ENCODE measurements at regions not wholly inside any gene's neighbourhood (a gene's known extent, or its start where the extent isn't known, plus 50 kb on each side); places are given as distances from the start of the nearest gene placed in this dataset.

DNA sequence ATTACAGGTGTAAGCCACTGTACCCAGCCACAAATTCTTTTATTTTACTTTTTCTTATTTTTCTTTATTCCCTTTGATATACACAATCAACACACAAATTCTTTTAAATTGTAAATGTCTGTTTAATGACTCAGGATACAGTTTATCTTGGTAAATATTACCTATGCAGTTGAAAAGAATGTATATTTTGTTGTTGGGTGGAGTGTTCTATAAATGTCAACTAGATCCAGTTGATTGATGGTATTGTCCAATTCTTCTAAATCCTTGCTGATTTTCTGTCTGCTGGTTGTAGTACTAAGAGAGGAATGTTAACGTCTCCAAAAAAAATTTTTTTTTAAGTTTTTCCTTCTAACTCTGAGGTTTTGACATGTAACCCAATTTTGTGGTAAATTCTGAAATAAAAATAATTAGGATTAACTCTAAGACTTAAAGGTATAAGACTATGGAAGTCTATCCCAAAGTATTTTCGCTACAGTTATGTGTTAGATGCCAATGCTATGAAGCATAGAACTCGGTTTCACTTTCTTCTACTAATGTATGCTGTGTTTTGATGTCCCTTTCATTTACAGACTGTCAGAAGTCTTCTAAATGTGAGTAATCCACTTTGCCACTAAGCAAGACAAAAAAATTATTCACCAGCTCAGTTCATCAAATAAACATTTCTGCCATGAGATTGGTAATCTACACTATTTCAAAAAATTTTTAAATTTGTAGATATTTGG is 720.2 kb upstream of the C9orf72 start:
- TF ChIP-seq, protein P1, sequence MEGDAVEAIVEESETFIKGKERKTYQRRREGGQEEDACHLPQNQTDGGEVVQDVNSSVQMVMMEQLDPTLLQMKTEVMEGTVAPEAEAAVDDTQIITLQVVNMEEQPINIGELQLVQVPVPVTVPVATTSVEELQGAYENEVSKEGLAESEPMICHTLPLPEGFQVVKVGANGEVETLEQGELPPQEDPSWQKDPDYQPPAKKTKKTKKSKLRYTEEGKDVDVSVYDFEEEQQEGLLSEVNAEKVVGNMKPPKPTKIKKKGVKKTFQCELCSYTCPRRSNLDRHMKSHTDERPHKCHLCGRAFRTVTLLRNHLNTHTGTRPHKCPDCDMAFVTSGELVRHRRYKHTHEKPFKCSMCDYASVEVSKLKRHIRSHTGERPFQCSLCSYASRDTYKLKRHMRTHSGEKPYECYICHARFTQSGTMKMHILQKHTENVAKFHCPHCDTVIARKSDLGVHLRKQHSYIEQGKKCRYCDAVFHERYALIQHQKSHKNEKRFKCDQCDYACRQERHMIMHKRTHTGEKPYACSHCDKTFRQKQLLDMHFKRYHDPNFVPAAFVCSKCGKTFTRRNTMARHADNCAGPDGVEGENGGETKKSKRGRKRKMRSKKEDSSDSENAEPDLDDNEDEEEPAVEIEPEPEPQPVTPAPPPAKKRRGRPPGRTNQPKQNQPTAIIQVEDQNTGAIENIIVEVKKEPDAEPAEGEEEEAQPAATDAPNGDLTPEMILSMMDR (conservative IDR thresholded peaks at IDR 0.05) = no peak
- Histone ChIP-seq H3K14ac (ENCODE audit: insufficient read depth, low read length) (no peak overlapping the region), H2BK120ac (ENCODE audit: low read depth, low read length, poor library complexity, severe bottlenecking) (no peak overlapping the region), H3K23me2 (ENCODE audit: insufficient read length, low read depth, low read length, poor library complexity, severe bottlenecking) (no peaks in the 10 kb centered on the region), H4K91ac (ENCODE audit: insufficient read length, low read depth, low read length) (no peak overlapping the region), H3K27me3 (ENCODE audit: insufficient read depth, low read length) (no peaks in the 10 kb centered on the region), H3K4me2 (ENCODE audit: insufficient read depth, insufficient read length, low read length) (no peak overlapping the region), H2AK5ac (ENCODE audit: insufficient read length, low read length) (no peak overlapping the region), H3K56ac (ENCODE audit: insufficient read length, low read depth, low read length) (no peak overlapping the region), H2BK15ac (ENCODE audit: low read depth, low read length) (no peak overlapping the region), H3K9ac (ENCODE audit: extremely low read depth, insufficient read length, low read length) (no peak overlapping the region), H3K4me1 (ENCODE audit: insufficient read depth, low read length) (no peaks in the 10 kb centered on the region), H3K79me2 (ENCODE audit: insufficient read depth, low read length) (no peaks in the 10 kb centered on the region), H2BK20ac (ENCODE audit: low read depth, low read length, poor library complexity, severe bottlenecking) (no peak overlapping the region), H4K20me1 (ENCODE audit: control insufficient read depth, insufficient read depth, insufficient read length) (no peaks in the 10 kb centered on the region), H3K23ac (ENCODE audit: insufficient read length, low read depth, low read length) (no peak overlapping the region), H2BK12ac (ENCODE audit: insufficient read length, low read depth, low read length) (no peak overlapping the region), H4K5ac (ENCODE audit: insufficient read length, low read depth, low read length) (no peak overlapping the region), H3T11ph (ENCODE audit: low read length) (no peak overlapping the region), H2AFZ (ENCODE audit: low read length) (no peak overlapping the region), H3K18ac (ENCODE audit: insufficient read length, low read depth, low read length) (no peak overlapping the region), H4K8ac (replicated peaks; ENCODE audit: insufficient read length, low read depth, low read length) (no peak overlapping the region), H3K27ac (ENCODE audit: insufficient read length, low read depth, low read length) (no peak overlapping the region), H2BK5ac (ENCODE audit: insufficient read length, low read length) (no peak overlapping the region), H3K79me1 (ENCODE audit: insufficient read depth, low read depth, low read length, poor library complexity, severe bottlenecking) (no peaks in the 10 kb centered on the region), H3K4ac (ENCODE audit: low read depth, low read length) (no peak overlapping the region), H3K9me3 (ENCODE audit: control insufficient read depth, low read depth, low read length) (no peaks in the 10 kb centered on the region)
- peaks cover 4% of the 10 kb centered on the region in 2 experiments; a peak in 2 of 5 replicates for H3K9me3 Mint-ChIP-seq
- H3K27me3 Mint-ChIP-seq (ENCODE audit: low read depth) = no peaks in the 10 kb centered on the region
- no peak overlapping the region for H3K4me3 Mint-ChIP-seq
- no peak for DNase-seq
- H3K27ac Mint-ChIP-seq = no peak overlapping the region
- no CpG with 5 or more reads among the region's 3 CpGs for WGBS (ENCODE audit: extremely low coverage, insufficient read length, low lambda C conversion rate)
- H3K4me1 Mint-ChIP-seq = peaks cover 5 to 14% of the 10 kb centered on the region in 2 experiments
- peaks cover 4 to 5% (median 5%) of the 10 kb centered on the region in 3 experiments; a peak in 6 of 7 replicates for H3K36me3 Mint-ChIP-seq (ENCODE audit: insufficient read depth in 1 of 3, low read depth in 3 of 3)

Measured in H9 (cell line).